SK-N-SH treated with all-trans-retinoic acid at 6 μM for 48 hours (cell line): ENCODE measurements at regions not wholly inside any gene's neighbourhood (a gene's known extent, or its start where the extent isn't known, plus 50 kb on each side); places are given as distances from the start of the nearest gene placed in this dataset.

Source experiments
- CREB5 ChIP-seq: fragments of 250-450 bp; sonication (Bioruptor Pico); IDR thresholded peaks from 2 replicates; pipeline ENCODE4 v1.5.1; 2020; ENCODE audit warnings: low read depth, mild to moderate bottlenecking, moderate library complexity
- GLIS3 ChIP-seq: fragments of 250-450 bp; sonication (Bioruptor Pico); IDR thresholded peaks from 2 replicates; pipeline ENCODE4 v1.5.0; 2020; ENCODE audit warnings: mild to moderate bottlenecking, moderate library complexity
- ISL1 ChIP-seq: fragments of 250-450 bp; sonication (Bioruptor Pico); IDR thresholded peaks from 2 replicates; pipeline ENCODE4 v2.1.2; 2022; ENCODE audit warnings: mild to moderate bottlenecking, moderate library complexity
- OSR1 ChIP-seq: fragments of 250-450 bp; sonication (Bioruptor Pico); IDR thresholded peaks from 2 replicates; pipeline ENCODE4 v1.8.0; 2022; ENCODE audit warnings: moderate library complexity, mild to moderate bottlenecking, inconsistent platforms
- PATZ1 ChIP-seq: fragments of 250-450 bp; sonication (Bioruptor Pico); IDR thresholded peaks from 2 replicates; pipeline ENCODE4 v1.8.0; 2020; ENCODE audit warnings: mild to moderate bottlenecking, moderate library complexity, borderline replicate concordance
- POU6F1 ChIP-seq: fragments of 250-450 bp; sonication (Bioruptor Pico); IDR thresholded peaks from 2 replicates; pipeline ENCODE4 v1.8.0; 2021; ENCODE audit warnings: low read depth, mild to moderate bottlenecking, moderate library complexity, borderline replicate concordance
- PPARA ChIP-seq: fragments of 250-450 bp; sonication (Bioruptor Pico); IDR thresholded peaks from 2 replicates; pipeline ENCODE4 v1.5.0; 2020; ENCODE audit warnings: mild to moderate bottlenecking, borderline replicate concordance
- SNAI2 ChIP-seq: fragments of 250-450 bp; sonication (Bioruptor Pico); IDR thresholded peaks from 2 replicates; pipeline ENCODE4 v1.5.0; 2020; ENCODE audit warnings: mild to moderate bottlenecking, moderate library complexity
- TCF4 ChIP-seq: fragments of 250-450 bp; sonication (Bioruptor Pico); IDR thresholded peaks from 2 replicates; pipeline ENCODE4 v1.8.0; 2021; ENCODE audit warnings: mild to moderate bottlenecking, moderate library complexity, borderline replicate concordance
- TSHZ2 ChIP-seq: fragments of 250-450 bp; sonication (Bioruptor Pico); IDR thresholded peaks from 2 replicates; pipeline ENCODE4 v1.5.0; 2020; ENCODE audit warnings: mild to moderate bottlenecking, moderate library complexity
- ZFP30 ChIP-seq: fragments of 450-650 bp; formaldehyde crosslinking; IDR thresholded peaks from 2 replicates; pipeline ENCODE4 v1.5.0; 2022; ENCODE audit warnings: mild to moderate bottlenecking, moderate library complexity
- ZNF70 ChIP-seq: fragments of 450-650 bp; formaldehyde crosslinking; IDR thresholded peaks from 2 replicates; pipeline ENCODE4 v1.5.0; 2020; ENCODE audit warnings: mild to moderate bottlenecking, moderate library complexity

- TF ChIP-seq CREB5, result no peak
- no peak for TF ChIP-seq OSR1 (CRISPR knock-in tag)
- TF ChIP-seq SNAI2, result no peak
- no peak for TF ChIP-seq POU6F1
- no peak for TF ChIP-seq PPARA (CRISPR knock-in tag)
- no peak for TF ChIP-seq ZFP30 (CRISPR knock-in tag)
- TF ChIP-seq ZNF70 (CRISPR knock-in tag), result no peak
- TF ChIP-seq PATZ1 (CRISPR knock-in tag), result no peak
- no peak for TF ChIP-seq TCF4 (CRISPR knock-in tag)
- no peak for TF ChIP-seq GLIS3 (CRISPR knock-in tag)
- no peak for TF ChIP-seq ISL1 (CRISPR knock-in tag)
- TF ChIP-seq TSHZ2, result no peak
Measured at GRCh38 chr4:71872221-71872620, 88.3 kb upstream of the GC start.
